Panc1 (cell line): ENCODE measurements at regions not wholly inside any gene's neighbourhood (a gene's known extent, or its start where the extent isn't known, plus 50 kb on each side); places are given as distances from the start of the nearest gene placed in this dataset.

ENCODE experiments used
- ATAC-seq: fragments of 200-7000 bp; cut with Tn5 transposase; 2 replicates; pipeline ENCODE4 v1.9.1; 2020; ENCODE audit warnings: mild to moderate bottlenecking, moderate library complexity
- BruUV-seq: library from RNA; stranded (reverse); fragments of 400-500 nt; replicated peaks from 2 replicates; lab custom pipeline; 2021; lab: Mats Ljungman, UMichigan
- CTCF ChIA-PET: fragments of 300-600 bp; sonication (Branson Sonifier 250); formaldehyde crosslinking; loops from one replicate; lab custom pipeline; 2022; ENCODE audit warnings: antibody characterized with exemption; lab: Charles Lee
- POLR2A ChIA-PET: fragments of 300-600 bp; sonication (Branson Sonifier 250); formaldehyde crosslinking; loops from one replicate; lab custom pipeline; 2022; ENCODE audit warnings: antibody characterized with exemption; lab: Charles Lee
- DNase-seq: peaks from one replicate; pipeline ENCODE4 v3.0.0-alpha.2; 2010; ENCODE audit warnings: low read depth, low spot score
- H3K27ac ChIP-seq: 2 replicates; pipeline ENCODE4 v1.5.1; 2011; ENCODE audit warnings: mild to moderate bottlenecking, low read length, inconsistent platforms
- H3K27me3 ChIP-seq: fragments of 200-500 bp; sonication (Bioruptor generic); 2 replicates; pipeline ENCODE4 v1.6.0; 2014; ENCODE audit warnings: low read length, inconsistent platforms; ENCODE audit not compliant: control insufficient read depth, insufficient read depth
- H3K36me3 ChIP-seq: fragments of 200-500 bp; sonication (Bioruptor generic); 2 replicates; pipeline ENCODE4 v1.5.1; 2014; ENCODE audit warnings: inconsistent platforms, mild to moderate bottlenecking, low read length, moderate library complexity; ENCODE audit not compliant: control insufficient read depth, insufficient read depth
- H3K4me1 ChIP-seq: 2 replicates; pipeline ENCODE4 v1.5.1; 2011; ENCODE audit warnings: inconsistent platforms, mild to moderate bottlenecking, low read length, moderate library complexity; ENCODE audit not compliant: control insufficient read depth, insufficient read depth
- H3K4me3 ChIP-seq, 2 experiments: 2 replicates each; pipeline ENCODE4 v1.5.1; 2011 to 2012; ENCODE audit warnings: low read depth in 2 of 2, low read length in 2 of 2, mild to moderate bottlenecking in 2 of 2, inconsistent platforms in 1 of 2, moderate library complexity in 1 of 2
- H3K9me3 ChIP-seq: fragments of 200-500 bp; sonication (Bioruptor generic); 2 replicates; pipeline ENCODE4 v1.5.1; 2014; ENCODE audit warnings: low read depth, mild to moderate bottlenecking, inconsistent platforms, low read length, moderate library complexity; ENCODE audit not compliant: control insufficient read depth, insufficient read depth
- POLR2AphosphoS5 ChIP-seq: IDR thresholded peaks from 2 replicates; pipeline ENCODE4 v1.6.1; 2012; ENCODE audit warnings: mild to moderate bottlenecking, low read depth, low read length, moderate library complexity
- SIN3A ChIP-seq: IDR thresholded peaks from 2 replicates; pipeline ENCODE4 v1.6.1; 2012; ENCODE audit warnings: low read depth, mild to moderate bottlenecking, low read length, moderate library complexity, borderline replicate concordance; ENCODE audit not compliant: insufficient read depth
- TCF7L2 ChIP-seq: IDR thresholded peaks from 2 replicates; pipeline ENCODE4 v1.6.1; 2011; ENCODE audit warnings: mild to moderate bottlenecking, low read depth, low read length, inconsistent platforms
- in situ Hi-C: cut with HindIII; loops from 2 replicates; pipeline ENCODE4 v1.10.0; 2016; ENCODE audit warnings: low sequenced_read_pairs, low pct_unique_long_range_greater_than_20kb
- intact Hi-C: fragments of 100-400 bp; cut with micrococcal nuclease; formaldehyde crosslinking; loops from one replicate; pipeline ENCODE4 v1.10.0; 2022; ENCODE audit not compliant: unreplicated experiment
- TF ChIP-seq, protein P1 (sequence below): fragments of 450-650 bp; IDR thresholded peaks from 2 replicates; pipeline ENCODE4 v1.5.1; 2017; ENCODE audit warnings: mild to moderate bottlenecking
- TF ChIP-seq, protein P2 (sequence below), 2 experiments: IDR thresholded peaks; 2 replicates each; pipeline ENCODE4 v1.6.1; 2011 to 2012; ENCODE audit warnings: low read depth in 2 of 2, control low read depth in 1 of 2, low read length in 1 of 2, mild to moderate bottlenecking in 1 of 2, moderate library complexity in 1 of 2; ENCODE audit not compliant: insufficient read depth in 1 of 2

DNA sequence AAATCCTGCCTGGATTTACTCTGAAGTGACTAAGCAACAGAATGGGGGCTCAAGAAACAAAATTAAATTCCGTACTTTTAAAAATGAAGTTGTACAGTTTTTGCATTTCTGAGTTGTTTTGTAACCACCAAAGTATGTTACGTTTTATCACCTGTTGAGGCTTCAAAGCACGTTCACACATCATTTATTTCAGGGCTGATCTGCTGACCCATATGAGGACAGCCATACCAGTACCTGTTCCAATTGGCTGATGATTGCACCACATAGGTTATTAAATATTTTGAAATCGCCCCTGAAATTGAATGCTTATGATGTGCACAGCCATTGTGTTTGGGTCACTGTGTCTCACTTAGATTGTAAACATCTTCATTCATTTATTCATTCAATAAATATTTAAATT, 72.0 kb upstream of the FLT1 start:
- Histone ChIP-seq H3K9me3 (no peaks in the 10 kb centered on the region), H3K4me1 (no peaks in the 10 kb centered on the region), H3K36me3 (no peaks in the 10 kb centered on the region), H3K27ac (no peak overlapping the region), H3K4me3 (no peak overlapping the region), H3K27me3 (no peaks in the 10 kb centered on the region)
- ChIA-PET POLR2A (no interaction called here), CTCF (no interaction called here)
- intact Hi-C loops = no loop called here
- in situ Hi-C loops = no loop called here
- DNase-seq (no peak), ATAC-seq (no peak)
- BruUV-seq = no TSS peak
- TF ChIP-seq POLR2AphosphoS5 (no peak), SIN3A (no peak), TCF7L2 (no peak)
- TF ChIP-seq, protein P1, sequence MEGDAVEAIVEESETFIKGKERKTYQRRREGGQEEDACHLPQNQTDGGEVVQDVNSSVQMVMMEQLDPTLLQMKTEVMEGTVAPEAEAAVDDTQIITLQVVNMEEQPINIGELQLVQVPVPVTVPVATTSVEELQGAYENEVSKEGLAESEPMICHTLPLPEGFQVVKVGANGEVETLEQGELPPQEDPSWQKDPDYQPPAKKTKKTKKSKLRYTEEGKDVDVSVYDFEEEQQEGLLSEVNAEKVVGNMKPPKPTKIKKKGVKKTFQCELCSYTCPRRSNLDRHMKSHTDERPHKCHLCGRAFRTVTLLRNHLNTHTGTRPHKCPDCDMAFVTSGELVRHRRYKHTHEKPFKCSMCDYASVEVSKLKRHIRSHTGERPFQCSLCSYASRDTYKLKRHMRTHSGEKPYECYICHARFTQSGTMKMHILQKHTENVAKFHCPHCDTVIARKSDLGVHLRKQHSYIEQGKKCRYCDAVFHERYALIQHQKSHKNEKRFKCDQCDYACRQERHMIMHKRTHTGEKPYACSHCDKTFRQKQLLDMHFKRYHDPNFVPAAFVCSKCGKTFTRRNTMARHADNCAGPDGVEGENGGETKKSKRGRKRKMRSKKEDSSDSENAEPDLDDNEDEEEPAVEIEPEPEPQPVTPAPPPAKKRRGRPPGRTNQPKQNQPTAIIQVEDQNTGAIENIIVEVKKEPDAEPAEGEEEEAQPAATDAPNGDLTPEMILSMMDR = no peak

DNA sequence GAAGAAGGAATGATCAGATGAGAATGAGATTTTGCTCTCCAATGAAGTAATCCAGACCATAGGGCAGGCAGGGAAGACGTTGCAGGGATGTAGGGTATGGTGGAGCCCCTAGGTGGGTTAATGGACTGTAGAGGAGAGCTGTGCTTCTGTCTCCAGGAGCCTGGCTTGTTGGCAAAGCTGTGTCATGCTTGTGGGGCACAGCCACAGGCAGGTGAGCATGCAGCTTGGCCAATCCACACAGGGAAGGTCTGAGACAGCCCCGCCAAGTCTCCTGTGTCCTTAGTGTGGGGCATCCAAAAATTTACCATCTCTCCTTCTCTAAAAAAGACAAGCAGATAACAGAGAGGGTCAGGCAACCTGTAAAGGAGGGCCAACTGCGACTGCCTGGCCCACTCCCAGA, 71.4 kb upstream of the FLT1 start:
- Histone ChIP-seq H3K27me3 (no peaks in the 10 kb centered on the region), H3K4me3 (no peak overlapping the region), H3K4me1 (no peaks in the 10 kb centered on the region), H3K36me3 (no peaks in the 10 kb centered on the region), H3K27ac (no peak overlapping the region), H3K9me3 (no peaks in the 10 kb centered on the region)
- intact Hi-C loops = no loop called here
- BruUV-seq = no TSS peak
- POLR2A ChIA-PET = no interaction called here
- DNase-seq (no peak), ATAC-seq (no peak)
- CTCF ChIA-PET = no interaction called here
- in situ Hi-C loops = no loop called here
- no peak for TF ChIP-seq POLR2AphosphoS5
- TF ChIP-seq, protein P2, sequence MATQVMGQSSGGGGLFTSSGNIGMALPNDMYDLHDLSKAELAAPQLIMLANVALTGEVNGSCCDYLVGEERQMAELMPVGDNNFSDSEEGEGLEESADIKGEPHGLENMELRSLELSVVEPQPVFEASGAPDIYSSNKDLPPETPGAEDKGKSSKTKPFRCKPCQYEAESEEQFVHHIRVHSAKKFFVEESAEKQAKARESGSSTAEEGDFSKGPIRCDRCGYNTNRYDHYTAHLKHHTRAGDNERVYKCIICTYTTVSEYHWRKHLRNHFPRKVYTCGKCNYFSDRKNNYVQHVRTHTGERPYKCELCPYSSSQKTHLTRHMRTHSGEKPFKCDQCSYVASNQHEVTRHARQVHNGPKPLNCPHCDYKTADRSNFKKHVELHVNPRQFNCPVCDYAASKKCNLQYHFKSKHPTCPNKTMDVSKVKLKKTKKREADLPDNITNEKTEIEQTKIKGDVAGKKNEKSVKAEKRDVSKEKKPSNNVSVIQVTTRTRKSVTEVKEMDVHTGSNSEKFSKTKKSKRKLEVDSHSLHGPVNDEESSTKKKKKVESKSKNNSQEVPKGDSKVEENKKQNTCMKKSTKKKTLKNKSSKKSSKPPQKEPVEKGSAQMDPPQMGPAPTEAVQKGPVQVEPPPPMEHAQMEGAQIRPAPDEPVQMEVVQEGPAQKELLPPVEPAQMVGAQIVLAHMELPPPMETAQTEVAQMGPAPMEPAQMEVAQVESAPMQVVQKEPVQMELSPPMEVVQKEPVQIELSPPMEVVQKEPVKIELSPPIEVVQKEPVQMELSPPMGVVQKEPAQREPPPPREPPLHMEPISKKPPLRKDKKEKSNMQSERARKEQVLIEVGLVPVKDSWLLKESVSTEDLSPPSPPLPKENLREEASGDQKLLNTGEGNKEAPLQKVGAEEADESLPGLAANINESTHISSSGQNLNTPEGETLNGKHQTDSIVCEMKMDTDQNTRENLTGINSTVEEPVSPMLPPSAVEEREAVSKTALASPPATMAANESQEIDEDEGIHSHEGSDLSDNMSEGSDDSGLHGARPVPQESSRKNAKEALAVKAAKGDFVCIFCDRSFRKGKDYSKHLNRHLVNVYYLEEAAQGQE (IDR thresholded peaks at IDR 0.05; ENCODE audit: insufficient read depth in 1 of 2, low read depth in 2 of 2, low read length in 1 of 2) = no peak
- no peak for TF ChIP-seq TCF7L2
- TF ChIP-seq, protein P1 = no peak
- no peak for TF ChIP-seq SIN3A

DNA sequence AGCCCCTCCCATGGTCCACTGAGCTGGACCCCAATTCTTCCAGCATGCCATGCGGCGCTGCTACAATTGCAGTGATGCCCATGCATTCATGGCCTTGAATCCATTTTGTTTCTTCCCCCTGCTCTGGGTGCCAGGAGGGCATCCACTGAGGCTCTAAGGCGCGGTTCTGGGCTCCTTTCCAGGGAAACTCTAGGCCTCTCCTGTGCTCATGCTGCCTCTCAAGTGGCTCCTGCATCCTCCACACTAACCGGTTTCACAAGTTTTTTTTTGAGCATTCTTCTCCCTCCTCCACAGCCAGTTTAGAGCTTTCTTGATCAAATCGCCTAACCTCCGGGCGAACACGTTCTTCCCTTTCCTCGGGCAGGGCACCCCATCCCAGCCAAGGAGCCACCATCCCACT, 69.1 kb upstream of the FLT1 start:
- H3K27ac ChIP-seq = no peak overlapping the region
- H3K4me1 ChIP-seq = no peaks in the 10 kb centered on the region
- ChIA-PET POLR2A (no interaction called here), CTCF (no interaction called here)
- no peak overlapping the region for H3K4me3 ChIP-seq
- TF ChIP-seq, protein P2 (IDR thresholded peaks at IDR 0.05; ENCODE audit: insufficient read depth in 1 of 2, low read depth in 2 of 2, low read length in 1 of 2) = no peak
- TF ChIP-seq, protein P1 = no peak
- no peak for TF ChIP-seq SIN3A
- TF ChIP-seq TCF7L2 = no peak
- no peak for TF ChIP-seq POLR2AphosphoS5
- no peak for ATAC-seq
- DNase-seq = no peak
- no peaks in the 10 kb centered on the region for H3K36me3 ChIP-seq
- H3K27me3 ChIP-seq = no peaks in the 10 kb centered on the region
- intact Hi-C loops = no loop called here
- in situ Hi-C loops = no loop called here
- H3K9me3 ChIP-seq = no peaks in the 10 kb centered on the region
- BruUV-seq = no TSS peak
